ENCODE measurements at regions not wholly inside any gene's neighbourhood (a gene's known extent, or its start where the extent isn't known, plus 50 kb on each side); places are given as distances from the start of the nearest gene placed in this dataset.

- peaks cover 8% of the 10 kb centered on the region for H3K4me1 ChIP-seq (ENCODE audit: insufficient read depth, low read length, poor library complexity, severe bottlenecking)
- no peak overlapping the region for H3K4me3 ChIP-seq (ENCODE audit: low read depth, low read length, poor library complexity, severe bottlenecking)
- no peak for DNase-seq (ENCODE audit: low spot score)
- ChIA-PET POLR2A (ENCODE audit: low non-redundant PET) (no interaction called here), CTCF (no interaction called here)
- H3K27ac ChIP-seq (ENCODE audit: low read depth, low read length, poor library complexity, severe bottlenecking): no peak overlapping the region
- no peaks in the 10 kb centered on the region for H3K9me3 ChIP-seq (ENCODE audit: low read depth, low read length, poor library complexity, severe bottlenecking)
- TF ChIP-seq CTCF (conservative IDR thresholded peaks at IDR 0.05; ENCODE audit: low read depth, low read length) (no peak), EZH2 (IDR thresholded peaks at IDR 0.05; ENCODE audit: borderline replicate concordance, low read depth, low read length, poor library complexity, severe bottlenecking) (no peak)
- BruUV-seq (replicated peaks): no TSS peak
- H3K27me3 ChIP-seq (replicated peaks; ENCODE audit: insufficient read depth, low read depth, low read length, poor library complexity): no peaks in the 10 kb centered on the region
- intact Hi-C loops (cut with micrococcal nuclease; ENCODE audit: unreplicated experiment): no loop called here
- H3K36me3 ChIP-seq (ENCODE audit: insufficient read depth, low read length, poor library complexity, severe bottlenecking): no peaks in the 10 kb centered on the region
These were observed 885.6 kb upstream of the NR2F2 start for GRCh38 chr15:95444860-95445259.

GRCh38 chr15:95446854-95447253 is 883.6 kb upstream of the NR2F2 start:
- Histone ChIP-seq H3K4me1 (ENCODE audit: insufficient read depth, low read length, poor library complexity, severe bottlenecking) (peaks cover 12% of the 10 kb centered on the region), H3K27ac (ENCODE audit: low read depth, low read length, poor library complexity, severe bottlenecking) (peak overlapping the region; percentile 70), H3K4me3 (ENCODE audit: low read depth, low read length, poor library complexity, severe bottlenecking) (no peak overlapping the region), H3K9me3 (ENCODE audit: low read depth, low read length, poor library complexity, severe bottlenecking) (no peaks in the 10 kb centered on the region), H3K27me3 (replicated peaks; ENCODE audit: insufficient read depth, low read depth, low read length, poor library complexity) (no peaks in the 10 kb centered on the region), H3K36me3 (ENCODE audit: insufficient read depth, low read length, poor library complexity, severe bottlenecking) (no peaks in the 10 kb centered on the region)
- DNase-seq (ENCODE audit: low spot score): peak; percentile 53
- ChIA-PET POLR2A (ENCODE audit: low non-redundant PET) (no interaction called here), CTCF (no interaction called here)
- intact Hi-C loops (cut with micrococcal nuclease; ENCODE audit: unreplicated experiment): no loop called here
- TF ChIP-seq CTCF (conservative IDR thresholded peaks at IDR 0.05; ENCODE audit: low read depth, low read length) (no peak), EZH2 (IDR thresholded peaks at IDR 0.05; ENCODE audit: borderline replicate concordance, low read depth, low read length, poor library complexity, severe bottlenecking) (no peak)
- BruUV-seq (replicated peaks): no TSS peak

DNA sequence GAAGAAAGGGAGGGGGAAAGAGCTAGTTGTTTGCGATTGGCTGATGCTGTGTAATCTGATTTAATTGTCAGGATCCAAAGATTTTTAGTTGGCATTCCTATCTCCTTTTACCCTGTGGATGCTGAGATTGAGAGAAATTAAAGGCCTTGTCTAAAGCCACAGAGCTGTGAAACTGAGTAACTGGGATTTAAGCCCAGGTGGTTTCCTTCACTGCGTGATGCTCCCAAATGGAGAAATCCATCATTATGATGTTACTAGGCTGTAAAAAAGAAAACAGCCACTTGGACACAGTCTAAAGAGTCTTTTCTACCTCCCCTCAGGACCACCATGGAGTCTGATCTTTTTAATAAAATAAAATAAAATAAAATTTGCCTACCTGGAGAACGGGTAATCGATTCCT is 883.0 kb upstream of the NR2F2 start:
- H3K4me1 ChIP-seq (ENCODE audit: insufficient read depth, low read length, poor library complexity, severe bottlenecking): peaks cover 12% of the 10 kb centered on the region
- H3K27ac ChIP-seq (ENCODE audit: low read depth, low read length, poor library complexity, severe bottlenecking): peak overlapping the region; percentile 70
- no peak overlapping the region for H3K4me3 ChIP-seq (ENCODE audit: low read depth, low read length, poor library complexity, severe bottlenecking)
- no peak for TF ChIP-seq CTCF (conservative IDR thresholded peaks at IDR 0.05; ENCODE audit: low read depth, low read length)
- TF ChIP-seq EZH2 (IDR thresholded peaks at IDR 0.05; ENCODE audit: borderline replicate concordance, low read depth, low read length, poor library complexity, severe bottlenecking): no peak
- no peaks in the 10 kb centered on the region for H3K36me3 ChIP-seq (ENCODE audit: insufficient read depth, low read length, poor library complexity, severe bottlenecking)
- intact Hi-C loops (cut with micrococcal nuclease; ENCODE audit: unreplicated experiment): no loop called here
- DNase-seq (ENCODE audit: low spot score): no peak
- POLR2A ChIA-PET (ENCODE audit: low non-redundant PET): no interaction called here
- H3K9me3 ChIP-seq (ENCODE audit: low read depth, low read length, poor library complexity, severe bottlenecking): no peaks in the 10 kb centered on the region
- no TSS peak for BruUV-seq (replicated peaks)
- CTCF ChIA-PET: no interaction called here
- H3K27me3 ChIP-seq (replicated peaks; ENCODE audit: insufficient read depth, low read depth, low read length, poor library complexity): no peaks in the 10 kb centered on the region
